ENCODE measurements at regions not wholly inside any gene's neighbourhood (a gene's known extent, or its start where the extent isn't known, plus 50 kb on each side); places are given as distances from the start of the nearest gene placed in this dataset.
"Not testable (repeated sequence)": the region's sequence is repeated elsewhere in the genome, so short reads cannot be mapped to it uniquely, and the experiment has no call there.

GRCh38 chr12:131659976-131660375 is 50.9 kb upstream of the SFSWAP start:
- H3K4me1 ChIP-seq (ENCODE audit: control insufficient read depth in 3 of 3, insufficient read depth in 2 of 3, low read depth in 1 of 3, low read length in 2 of 3); H3K4me3 ChIP-seq (ENCODE audit: low read depth in 1 of 3, low read length in 3 of 3); H3K36me3 ChIP-seq (ENCODE audit: control insufficient read depth in 3 of 3, insufficient read depth in 2 of 3, low read depth in 1 of 3, low read length in 3 of 3); FAIRE-seq; H3K9me3 ChIP-seq (ENCODE audit: control insufficient read depth in 2 of 2, insufficient read depth in 1 of 2, low read depth in 1 of 2, low read length in 1 of 2); H3K27me3 ChIP-seq (ENCODE audit: control insufficient read depth in 3 of 3, insufficient read depth in 3 of 3, low read length in 3 of 3); DNase-seq; H3K27ac ChIP-seq (ENCODE audit: low read depth in 1 of 3, low read length in 2 of 3): not testable (repeated sequence)
- WGBS, 3 donors = 65 to 75% (median 70%) methylated on average over 6 to 7 of the region's 7 CpGs

GRCh38 chr12:131660401-131660800 is 50.5 kb upstream of the SFSWAP start:
- not testable (repeated sequence) for FAIRE-seq; H3K4me3 ChIP-seq (ENCODE audit: low read depth in 1 of 3, low read length in 3 of 3); H3K9me3 ChIP-seq (ENCODE audit: control insufficient read depth in 2 of 2, insufficient read depth in 1 of 2, low read depth in 1 of 2, low read length in 1 of 2); DNase-seq; H3K27ac ChIP-seq (ENCODE audit: low read depth in 1 of 3, low read length in 2 of 3); H3K27me3 ChIP-seq (ENCODE audit: control insufficient read depth in 3 of 3, insufficient read depth in 3 of 3, low read length in 3 of 3); H3K36me3 ChIP-seq (ENCODE audit: control insufficient read depth in 3 of 3, insufficient read depth in 2 of 3, low read depth in 1 of 3, low read length in 3 of 3); H3K4me1 ChIP-seq (ENCODE audit: control insufficient read depth in 3 of 3, insufficient read depth in 2 of 3, low read depth in 1 of 3, low read length in 2 of 3)
- WGBS, 3 donors = 87 to 93% (median 92%) methylated on average over 10 to 11 of the region's 12 CpGs
